IMR-90 (cell line): ENCODE measurements at regions not wholly inside any gene's neighbourhood (a gene's known extent, or its start where the extent isn't known, plus 50 kb on each side); places are given as distances from the start of the nearest gene placed in this dataset.

Experiments used
- ATAC-seq: fragments of 200-7000 bp; cut with Tn5 transposase; 2 replicates; pipeline ENCODE4 v1.9.1; 2020; ENCODE audit warnings: low read depth, mild to moderate bottlenecking, moderate library complexity
- BruUV-seq: library from RNA; stranded (reverse); fragments of 400-500 nt; replicated peaks from 2 replicates; lab custom pipeline; 2021; lab: Mats Ljungman, UMichigan
- CTCF ChIA-PET: fragments of 300-600 bp; formaldehyde crosslinking; extraction: SDS; loops from one replicate; lab custom pipeline; 2021; ENCODE audit warnings: antibody characterized with exemption; lab: Yijun Ruan, JAX
- POLR2A ChIA-PET: fragments of 300-600 bp; sonication (Branson Sonifier 250); formaldehyde crosslinking; loops from one replicate; lab custom pipeline; 2022; ENCODE audit warnings: antibody characterized with exemption; ENCODE audit not compliant: unreplicated experiment; lab: Charles Lee
- DNase-seq: peaks from one replicate; pipeline ENCODE4 v3.0.0; 2013
- H2AFZ ChIP-seq: replicated peaks from 2 replicates; pipeline ENCODE3; 2013; ENCODE audit warnings: low read length, mild to moderate bottlenecking; ENCODE audit not compliant: poor library complexity
- H2AK5ac ChIP-seq: 2 replicates; pipeline ENCODE4 v1.6.1; 2013; ENCODE audit warnings: low read depth, low read length, inconsistent platforms
- H2AK9ac ChIP-seq: replicated peaks from 2 replicates; pipeline ENCODE3; 2013; ENCODE audit warnings: mild to moderate bottlenecking, low read depth, low read length, moderate library complexity; ENCODE audit not compliant: poor library complexity
- H2BK120ac ChIP-seq: 2 replicates; pipeline ENCODE4 v1.6.1; 2013; ENCODE audit warnings: low read depth, low read length, inconsistent platforms
- H2BK15ac ChIP-seq: 3 replicates; pipeline ENCODE4 v1.6.1; 2013; ENCODE audit warnings: low read depth, low read length, inconsistent platforms
- H2BK20ac ChIP-seq: 2 replicates; pipeline ENCODE4 v1.6.1; 2013; ENCODE audit warnings: low read depth, mild to moderate bottlenecking, inconsistent platforms, low read length, moderate library complexity
- H2BK5ac ChIP-seq: 2 replicates; pipeline ENCODE4 v1.6.1; 2013; ENCODE audit warnings: mild to moderate bottlenecking, low read depth, low read length, inconsistent platforms; ENCODE audit not compliant: poor library complexity, severe bottlenecking
- H3K14ac ChIP-seq: replicated peaks from 2 replicates; pipeline ENCODE4 v1.6.1; 2013; ENCODE audit warnings: low read depth, low read length, inconsistent platforms
- H3K18ac ChIP-seq: 2 replicates; pipeline ENCODE4 v1.6.1; 2013; ENCODE audit warnings: low read depth, low read length, control low read depth
- H3K23ac ChIP-seq: 2 replicates; pipeline ENCODE4 v1.6.1; 2013; ENCODE audit warnings: low read depth, low read length, inconsistent platforms
- H3K27ac ChIP-seq: 2 replicates; pipeline ENCODE4 v1.5.1; 2013; ENCODE audit warnings: mild to moderate bottlenecking, control low read depth, low read length; ENCODE audit not compliant: insufficient read depth
- H3K27me3 ChIP-seq: 2 replicates; pipeline ENCODE4 v1.6.1; 2013; ENCODE audit warnings: low read length; ENCODE audit not compliant: control insufficient read depth, insufficient read depth
- H3K36me3 ChIP-seq: 2 replicates; pipeline ENCODE4 v1.6.1; 2013; ENCODE audit warnings: low read length, mixed read lengths; ENCODE audit not compliant: control insufficient read depth, insufficient read depth
- H3K4ac ChIP-seq: 2 replicates; pipeline ENCODE4 v1.6.1; 2013; ENCODE audit warnings: low read depth, low read length, inconsistent platforms
- H3K4me1 ChIP-seq: 2 replicates; pipeline ENCODE4 v1.6.1; 2013; ENCODE audit warnings: low read length, mixed read lengths; ENCODE audit not compliant: control insufficient read depth, insufficient read depth
- H3K4me2 ChIP-seq: 2 replicates; pipeline ENCODE4 v1.6.1; 2013; ENCODE audit warnings: low read depth, mild to moderate bottlenecking, control low read depth, low read length, moderate library complexity
- H3K4me3 ChIP-seq: 2 replicates; pipeline ENCODE4 v1.5.1; 2013; ENCODE audit warnings: low read depth, mild to moderate bottlenecking, control low read depth, low read length, moderate library complexity; ENCODE audit not compliant: insufficient read depth
- H3K56ac ChIP-seq: 2 replicates; pipeline ENCODE4 v1.6.1; 2013; ENCODE audit warnings: low read length, inconsistent platforms; ENCODE audit not compliant: insufficient read depth; ENCODE audit errors: extremely low read depth
- H3K79me1 ChIP-seq, 2 experiments: 2 replicates each; pipeline ENCODE4 v1.6.1; 2013; ENCODE audit warnings: low read length in 2 of 2, inconsistent platforms in 1 of 2, low read depth in 1 of 2
- H3K9ac ChIP-seq: 2 replicates; pipeline ENCODE4 v1.6.1; 2013; ENCODE audit warnings: low read depth, low read length, control low read depth
- H3K9me1 ChIP-seq: 2 replicates; pipeline ENCODE4 v1.6.1; 2013; ENCODE audit warnings: low read length, inconsistent platforms; ENCODE audit not compliant: insufficient read depth
- H3K9me3 ChIP-seq: 2 replicates; pipeline ENCODE4 v1.6.1; 2013; ENCODE audit warnings: low read length; ENCODE audit not compliant: control insufficient read depth, insufficient read depth
- H4K20me1 ChIP-seq: 2 replicates; pipeline ENCODE4 v1.6.1; 2013; ENCODE audit warnings: low read length, inconsistent platforms; ENCODE audit not compliant: insufficient read depth
- H4K5ac ChIP-seq: 2 replicates; pipeline ENCODE4 v1.6.1; 2013; ENCODE audit warnings: mild to moderate bottlenecking, low read depth, low read length, control low read depth
- H4K8ac ChIP-seq, 2 experiments: 2 replicates each; pipeline ENCODE4 v1.6.1; 2013; ENCODE audit warnings: low read depth in 2 of 2, low read length in 2 of 2, control low read depth in 1 of 2, inconsistent platforms in 1 of 2
- H4K91ac ChIP-seq: 2 replicates; pipeline ENCODE4 v1.6.1; 2013; ENCODE audit warnings: low read depth, low read length, inconsistent platforms; ENCODE audit not compliant: insufficient read depth
- CTCF ChIP-seq: conservative IDR thresholded peaks from 2 replicates; pipeline ENCODE4 v1.5.1; 2012; ENCODE audit warnings: mild to moderate bottlenecking, low read depth, low read length, improper control_type of control experiment
- MAFK ChIP-seq: IDR thresholded peaks from 2 replicates; pipeline ENCODE4 v1.6.1; 2012; ENCODE audit warnings: low read depth, low read length, improper control_type of control experiment
- RFX5 ChIP-seq: IDR thresholded peaks from 2 replicates; pipeline ENCODE4 v1.8.0; 2012; ENCODE audit warnings: low read depth, mild to moderate bottlenecking, low read length, moderate library complexity
- SMC3 ChIP-seq: fragments of 150-350 bp; IDR thresholded peaks from 2 replicates; pipeline ENCODE4 v1.6.1; 2016; ENCODE audit warnings: low read depth, mild to moderate bottlenecking, antibody characterized with exemption, low read length, moderate library complexity
- dilution Hi-C: fragments of 300-500 bp; cut with HindIII; formaldehyde crosslinking; loops from one replicate; pipeline ENCODE4 v1.14.3; 2018; ENCODE audit warnings: low sequenced_read_pairs; ENCODE audit not compliant: unreplicated experiment
- in situ Hi-C: fragments of 300-500 bp; cut with MboI; formaldehyde crosslinking; loops from 3 replicates; pipeline ENCODE4 v1.14.3; 2019; ENCODE audit warnings: low sequenced_read_pairs, inconsistent platforms, mixed read lengths
- intact Hi-C: fragments of 100-400 bp; cut with micrococcal nuclease; formaldehyde crosslinking; loops from 2 replicates; pipeline ENCODE4 v1.10.0; 2022

GRCh38 chr4:106810122-106810521 is 226.0 kb downstream of the DKK2 start:
- dilution Hi-C loops (no loop called here), intact Hi-C loops (loop anchor here (10.0 kb wide), 1 partner anchor 545 kb away; no protein-coding TSS in a partner anchor), in situ Hi-C loops (no loop called here)
- Histone ChIP-seq H3K27ac (no peak overlapping the region), H2AK9ac (no peak overlapping the region), H3K79me1 (no peaks in the 10 kb centered on the region), H3K18ac (no peak overlapping the region), H4K5ac (no peak overlapping the region), H3K9ac (no peak overlapping the region), H3K14ac (no peak overlapping the region), H2AK5ac (no peak overlapping the region), H4K8ac (no peak overlapping the region), H3K4me1 (no peaks in the 10 kb centered on the region), H3K4me2 (no peak overlapping the region), H2BK120ac (no peak overlapping the region), H2BK15ac (no peak overlapping the region), H3K56ac (no peak overlapping the region), H3K23ac (no peak overlapping the region), H4K91ac (no peak overlapping the region), H2AFZ (no peak overlapping the region), H3K9me3 (no peaks in the 10 kb centered on the region), H4K20me1 (no peaks in the 10 kb centered on the region), H3K4ac (no peak overlapping the region), H3K27me3 (no peaks in the 10 kb centered on the region), H3K36me3 (no peaks in the 10 kb centered on the region), H3K9me1 (no peaks in the 10 kb centered on the region), H2BK20ac (no peak overlapping the region), H2BK5ac (no peak overlapping the region), H3K4me3 (no peak overlapping the region)
- ChIA-PET CTCF (no interaction called here), POLR2A (no interaction called here)
- TF ChIP-seq RFX5 (no peak), MAFK (no peak), SMC3 (no peak), CTCF (no peak)
- DNase-seq (no peak), ATAC-seq (no peak)
- no TSS peak for BruUV-seq
